GM18517 (cell line): ENCODE measurements at regions not wholly inside any gene's neighbourhood (a gene's known extent, or its start where the extent isn't known, plus 50 kb on each side); places are given as distances from the start of the nearest gene placed in this dataset.

Experiments
- ATAC-seq: cut with Tn5 transposase; IDR thresholded peaks from one replicate; pipeline ENCODE4 v1.9.1; 2021; ENCODE audit warnings: mild to moderate bottlenecking, moderate library complexity; ENCODE audit not compliant: unreplicated experiment

DNA sequence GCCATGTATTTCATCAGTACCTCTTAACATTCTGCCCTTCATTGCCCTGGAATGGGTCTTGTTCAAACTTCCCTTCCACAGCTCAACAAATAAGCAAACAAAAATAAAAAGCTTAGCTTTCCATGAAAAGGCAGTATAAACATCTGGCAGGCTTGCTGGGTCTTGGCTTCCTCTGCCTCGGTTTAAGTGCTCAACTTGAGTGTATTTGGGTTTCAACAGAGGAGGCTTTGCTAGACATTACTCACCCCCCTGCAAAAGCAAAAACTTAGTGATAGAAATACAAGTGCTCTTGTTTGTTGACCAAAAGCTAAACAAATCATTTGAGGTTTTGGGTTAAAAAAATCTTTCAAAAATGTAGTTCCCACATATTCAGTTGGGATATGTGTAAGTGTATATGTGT is 518.5 kb downstream of the PLPP3 start:
- no peak for ATAC-seq

DNA sequence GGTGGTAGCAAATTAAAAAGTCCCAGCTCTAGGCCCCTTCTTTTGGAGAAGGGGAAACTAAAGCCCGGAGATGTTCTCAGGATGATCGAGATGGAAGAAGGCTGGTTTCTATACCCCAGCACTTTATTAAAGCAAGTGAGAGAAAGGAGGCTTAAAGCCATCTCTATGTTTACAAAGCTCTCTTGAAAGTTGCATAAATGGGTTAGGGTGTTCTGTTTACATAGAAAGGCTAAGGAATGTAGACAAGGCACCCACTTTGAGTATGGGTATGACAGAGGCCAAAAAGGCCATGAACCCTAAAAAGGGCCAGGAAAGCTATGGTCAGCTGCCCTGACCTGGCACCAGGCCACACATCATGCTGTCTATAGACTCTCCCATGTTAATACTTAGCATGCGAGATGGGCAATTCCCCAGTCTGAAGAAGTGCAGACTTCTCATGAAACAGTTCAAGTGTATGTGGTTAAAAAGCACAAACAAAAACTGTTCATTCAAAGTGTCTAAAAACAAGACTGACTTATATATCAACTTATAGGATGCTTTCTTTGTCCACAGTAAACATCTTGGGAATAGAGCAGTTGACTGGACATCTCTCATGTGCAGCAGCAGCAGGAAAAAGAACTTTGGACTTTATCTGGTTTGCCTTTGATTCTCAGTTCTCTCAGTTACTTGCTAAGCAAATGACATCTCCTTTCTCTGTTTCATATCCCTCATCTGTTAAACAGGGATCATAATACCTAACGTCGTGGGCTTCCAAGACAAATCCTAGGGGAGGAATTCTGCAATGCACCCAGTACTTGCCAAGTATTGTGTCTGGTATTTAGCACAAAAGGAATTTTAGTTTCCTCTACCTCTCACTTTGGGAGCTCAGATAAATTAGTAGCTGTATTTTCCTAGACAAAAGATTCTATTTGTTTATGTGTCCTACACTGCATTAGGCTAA is 521.6 kb downstream of the PLPP3 start:
- no peak for ATAC-seq

DNA sequence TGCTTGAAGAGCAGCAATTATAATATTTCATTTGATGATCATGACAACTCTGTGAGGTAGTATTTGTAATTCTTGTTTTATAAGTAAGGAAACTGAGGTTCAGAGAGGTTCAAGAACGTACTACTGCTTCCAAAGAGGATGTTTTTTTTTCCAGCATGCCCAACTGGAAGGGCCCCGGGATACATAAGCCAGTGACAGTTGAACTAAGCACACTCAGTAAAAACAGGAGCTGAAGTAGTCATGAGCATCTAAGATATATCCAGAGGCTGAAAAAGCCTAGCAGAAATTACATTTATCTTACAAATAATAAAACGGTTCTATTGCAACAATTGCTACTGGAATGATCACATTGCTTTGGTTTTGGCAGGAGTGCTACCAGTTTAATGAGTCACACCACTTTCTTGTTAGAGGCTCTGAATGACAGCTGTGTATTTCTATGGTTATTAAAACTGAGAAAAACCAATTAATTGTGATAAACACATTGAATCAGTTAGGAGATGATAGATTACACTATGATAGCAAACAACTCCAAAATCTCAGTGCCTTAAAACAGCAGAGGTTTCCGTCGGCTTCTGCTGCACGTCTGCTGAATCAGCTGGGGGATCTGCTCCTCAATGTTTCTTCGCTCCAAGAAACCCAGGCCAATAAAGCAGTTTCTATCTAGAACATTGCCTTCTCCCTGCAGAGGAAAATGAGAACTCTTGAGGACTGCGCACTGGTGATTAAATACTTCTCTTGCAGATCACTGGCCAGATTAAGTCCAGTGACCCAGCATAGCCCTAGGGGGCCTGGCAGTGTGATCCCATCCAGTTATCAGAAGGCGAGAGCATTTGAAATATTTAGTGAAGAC is 522.7 kb downstream of the PLPP3 start:
- no peak for ATAC-seq

DNA sequence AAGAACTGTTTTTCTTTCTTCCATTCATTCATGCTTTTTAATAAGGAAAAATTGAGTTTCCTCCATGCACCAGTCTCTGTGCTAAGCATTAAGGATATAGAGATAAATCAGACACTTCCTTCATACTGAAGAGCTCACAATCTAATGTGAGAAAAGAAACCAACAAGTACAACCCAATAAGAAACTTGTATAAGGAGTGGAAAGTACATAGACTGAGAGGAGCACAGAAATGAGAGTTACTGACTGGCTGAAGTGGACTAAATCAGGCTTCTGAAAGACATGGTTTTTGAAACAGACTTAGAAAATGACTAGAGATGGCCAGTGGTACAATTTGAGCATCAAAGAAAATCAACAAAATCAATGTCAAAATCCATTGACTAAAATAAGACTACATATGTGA is 524.4 kb downstream of the PLPP3 start:
- no peak for ATAC-seq

DNA sequence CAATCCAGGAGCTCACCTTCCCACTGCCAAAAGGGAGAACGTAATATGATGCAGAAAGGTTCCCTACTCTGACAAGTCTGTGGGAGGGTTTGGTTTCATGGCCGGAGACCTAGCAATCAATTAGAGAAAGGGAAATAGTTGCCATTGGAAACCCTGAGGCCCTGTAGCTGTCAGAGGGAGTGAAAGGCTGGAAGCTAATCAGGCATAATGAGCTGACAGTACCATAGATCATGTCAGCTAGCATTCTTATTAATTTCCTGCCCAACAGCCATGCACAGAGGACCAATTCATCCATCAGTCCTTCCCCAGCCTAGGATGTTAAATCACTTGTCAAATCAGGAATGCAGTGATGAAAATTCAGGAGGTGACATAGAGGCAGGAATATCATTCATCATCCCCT is 527.3 kb downstream of the PLPP3 start:
- ATAC-seq, result no peak

DNA sequence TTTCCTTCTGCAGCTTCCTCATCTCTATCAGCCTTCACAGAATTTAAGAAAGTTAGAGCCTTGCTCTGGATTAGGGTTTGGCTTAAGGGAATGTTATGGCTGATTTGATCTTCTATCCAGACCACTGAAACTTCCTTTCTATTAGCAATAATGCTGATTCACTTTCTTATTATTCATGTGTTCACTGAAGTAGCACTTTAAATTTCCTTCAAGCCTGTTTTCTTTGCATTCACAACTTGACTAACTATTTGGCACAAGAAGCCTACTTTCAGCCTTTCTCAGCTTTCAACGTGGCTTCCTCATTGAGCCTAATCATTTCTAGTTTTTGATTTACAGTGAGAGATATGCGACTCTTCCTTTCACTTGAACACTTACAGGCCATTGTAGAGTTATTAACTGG is 528.5 kb downstream of the PLPP3 start:
- no peak for ATAC-seq

DNA sequence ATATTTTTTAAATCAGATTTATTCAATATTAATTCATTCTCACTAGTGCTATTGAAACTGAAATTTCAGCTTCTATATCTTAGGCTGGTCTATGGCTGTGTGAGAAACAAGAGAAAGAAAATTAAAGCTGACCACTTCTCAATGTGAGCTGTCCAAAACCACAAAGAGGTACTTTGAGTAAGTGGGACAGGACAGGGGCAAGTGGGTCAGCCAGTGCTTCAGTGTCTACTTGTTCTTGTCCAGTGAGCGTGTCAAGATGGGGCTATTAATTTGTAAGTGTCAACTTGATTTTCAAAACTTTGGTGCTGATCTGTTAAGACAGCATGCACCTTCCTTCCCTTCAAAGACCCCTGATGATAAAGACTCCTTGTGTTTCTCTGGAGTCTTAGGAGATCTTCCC is 533.9 kb downstream of the PLPP3 start:
- no peak for ATAC-seq

DNA sequence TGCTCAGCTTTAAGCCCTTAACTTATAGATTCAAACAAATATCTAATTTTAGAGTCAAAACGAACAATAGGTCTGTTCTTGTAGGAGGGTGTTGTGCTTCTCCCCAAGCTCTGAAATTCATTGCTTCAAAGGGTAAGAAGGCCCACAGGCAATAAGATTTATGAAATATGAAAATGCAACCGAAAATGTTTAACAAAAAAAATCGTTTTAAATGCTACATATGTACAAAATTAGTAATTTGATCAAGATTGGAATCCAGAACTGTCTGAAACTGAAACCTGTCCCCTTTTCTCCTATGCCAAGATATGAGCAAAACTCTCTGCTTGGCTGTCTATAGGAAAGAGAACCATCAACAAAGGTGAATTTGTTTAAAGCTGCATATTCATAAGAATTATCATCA is 534.3 kb downstream of the PLPP3 start:
- ATAC-seq, result no peak

DNA sequence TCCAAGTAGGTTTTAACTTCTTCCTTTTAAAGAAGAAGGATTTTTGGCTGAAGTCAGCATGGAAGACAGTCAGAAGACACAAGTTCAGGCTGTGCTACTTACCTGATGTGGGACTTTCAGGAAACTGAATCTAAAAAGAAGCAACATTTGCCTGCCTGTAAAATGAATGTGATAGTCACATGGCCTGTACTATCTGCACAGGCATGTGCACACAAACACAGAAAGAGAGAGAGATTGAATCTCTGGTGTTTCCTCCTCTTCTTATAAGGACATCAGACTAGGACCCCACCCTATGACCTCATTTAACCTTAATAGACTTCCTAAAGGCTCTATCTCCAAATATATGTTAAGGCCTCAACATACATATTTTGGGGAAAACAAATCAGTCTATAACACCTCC is 542.9 kb downstream of the PLPP3 start:
- ATAC-seq, result no peak

DNA sequence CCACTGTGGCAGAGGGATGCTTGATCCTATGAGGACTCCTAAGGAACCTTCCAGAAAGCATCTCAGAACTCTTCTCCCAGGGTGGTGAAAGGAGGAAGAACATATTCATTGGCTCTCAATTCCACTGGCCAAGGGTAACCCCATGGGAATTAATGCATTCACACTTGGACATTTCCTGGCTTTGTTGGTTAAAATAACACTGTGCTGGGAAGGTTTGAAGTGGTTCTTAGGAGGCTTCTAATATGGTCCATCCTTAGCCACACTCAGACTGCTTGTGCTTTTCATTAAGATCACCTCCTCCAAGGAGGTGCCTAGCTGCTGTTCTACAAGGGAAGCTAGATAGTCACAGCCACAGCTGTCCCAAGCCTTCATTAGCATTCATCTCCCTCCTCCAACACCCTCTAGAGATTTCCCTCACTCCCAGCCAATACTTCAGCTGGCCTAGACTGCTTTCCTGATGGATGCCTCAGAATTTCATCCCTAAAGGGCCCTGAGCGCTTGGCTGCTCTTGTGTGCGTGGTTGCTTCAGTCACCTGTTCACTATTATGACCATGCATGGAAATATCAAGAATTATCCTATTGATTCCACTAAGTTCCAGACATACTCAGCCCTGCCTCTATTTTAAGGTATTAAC is 544.4 kb downstream of the PLPP3 start:
- no peak for ATAC-seq

DNA sequence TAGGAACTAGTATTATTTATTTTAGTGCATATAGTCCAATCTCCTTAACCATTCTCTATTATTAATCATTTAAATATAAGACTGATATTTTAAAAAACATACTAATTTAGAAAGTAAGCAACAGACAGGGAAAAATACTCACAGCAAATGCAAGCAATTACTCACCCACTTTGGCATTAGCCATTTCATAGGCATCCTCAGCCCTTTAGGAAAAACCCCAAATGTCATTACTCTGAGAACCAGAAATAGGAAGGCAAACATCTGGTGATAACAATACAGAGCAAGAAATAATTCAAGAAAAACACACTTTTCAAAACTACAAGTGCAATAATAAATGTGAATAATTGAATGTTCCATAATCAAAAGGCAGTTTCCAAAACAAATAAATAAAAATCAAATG is 545.1 kb downstream of the PLPP3 start:
- no peak for ATAC-seq

DNA sequence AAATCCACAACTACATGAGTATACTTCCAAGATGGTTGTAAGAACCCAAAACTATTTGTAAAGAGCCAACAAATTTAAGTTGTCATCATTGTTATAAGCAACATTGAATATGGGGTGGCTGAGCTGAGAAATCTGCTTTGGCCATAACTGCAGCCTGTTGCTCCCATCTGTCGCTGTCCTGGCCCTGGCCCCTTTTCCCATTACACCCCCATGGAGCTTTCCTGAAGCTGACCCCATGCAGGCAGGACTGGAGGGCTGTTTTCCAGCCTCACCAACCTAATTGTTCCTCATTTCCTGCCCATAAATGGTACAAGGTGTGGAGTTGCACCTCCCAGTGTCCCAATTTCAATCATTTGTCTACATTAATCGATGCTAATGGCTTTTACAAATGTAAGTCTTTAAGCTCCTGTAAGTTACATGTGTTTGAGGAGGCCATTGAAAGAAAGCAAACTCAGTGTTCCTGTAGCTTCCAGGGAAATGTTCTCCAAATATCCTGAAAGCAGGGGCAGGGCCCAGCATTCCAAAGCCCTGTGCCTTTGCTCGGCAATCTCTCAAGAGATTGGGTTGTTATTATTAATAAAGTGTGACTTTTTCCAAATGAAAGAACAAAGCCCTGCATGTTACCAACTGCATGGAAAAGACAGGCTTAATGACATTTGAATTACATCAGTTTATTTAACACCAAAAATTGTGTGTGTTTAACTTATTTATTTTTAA is 545.9 kb downstream of the PLPP3 start:
- no peak for ATAC-seq

DNA sequence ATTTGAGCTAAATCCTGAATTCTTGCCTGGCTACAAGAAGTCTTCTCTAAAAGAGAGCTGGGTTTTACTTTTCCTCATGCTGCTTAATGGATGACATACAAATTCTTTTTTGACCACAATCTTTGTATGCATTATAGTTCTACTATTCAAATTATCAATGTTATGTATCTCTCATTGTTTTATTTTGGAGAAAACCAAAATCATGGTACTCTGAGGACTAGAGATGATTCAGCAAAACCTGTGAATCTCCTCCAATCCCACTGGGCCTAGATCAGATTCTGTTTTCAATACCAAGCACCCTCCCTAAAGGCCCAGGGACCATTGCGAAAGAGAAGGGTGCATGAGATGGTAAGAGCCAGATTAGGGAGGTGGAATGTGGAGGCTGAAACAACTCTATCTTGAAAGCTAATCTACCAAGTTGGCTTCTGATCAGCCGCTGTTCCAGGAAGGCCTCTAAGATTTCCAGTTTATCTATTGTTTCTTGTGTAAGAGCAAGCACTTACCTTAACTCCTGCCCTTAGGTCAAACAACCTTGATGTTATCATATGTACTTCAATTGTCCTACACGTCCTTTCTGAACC is 547.2 kb downstream of the PLPP3 start:
- no peak for ATAC-seq

DNA sequence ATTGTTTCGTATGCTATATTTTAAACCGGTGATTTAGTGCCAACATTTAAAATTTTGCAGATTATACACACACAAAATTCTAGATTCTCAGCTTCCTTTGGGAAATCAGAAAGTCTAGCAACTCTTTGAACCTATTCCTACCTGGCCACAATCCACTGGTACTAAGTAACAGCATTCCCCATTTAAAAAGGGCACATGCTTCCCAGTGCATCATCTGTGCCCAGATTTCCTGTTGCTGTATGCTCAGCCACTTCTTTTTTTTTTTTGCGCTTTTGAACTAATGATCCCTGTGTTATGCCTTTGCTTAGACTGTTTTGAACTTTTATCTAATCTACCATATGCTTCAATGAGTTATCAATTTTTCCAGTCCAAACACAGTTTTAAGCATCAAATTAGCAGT is 548.4 kb downstream of the PLPP3 start:
- no peak for ATAC-seq

DNA sequence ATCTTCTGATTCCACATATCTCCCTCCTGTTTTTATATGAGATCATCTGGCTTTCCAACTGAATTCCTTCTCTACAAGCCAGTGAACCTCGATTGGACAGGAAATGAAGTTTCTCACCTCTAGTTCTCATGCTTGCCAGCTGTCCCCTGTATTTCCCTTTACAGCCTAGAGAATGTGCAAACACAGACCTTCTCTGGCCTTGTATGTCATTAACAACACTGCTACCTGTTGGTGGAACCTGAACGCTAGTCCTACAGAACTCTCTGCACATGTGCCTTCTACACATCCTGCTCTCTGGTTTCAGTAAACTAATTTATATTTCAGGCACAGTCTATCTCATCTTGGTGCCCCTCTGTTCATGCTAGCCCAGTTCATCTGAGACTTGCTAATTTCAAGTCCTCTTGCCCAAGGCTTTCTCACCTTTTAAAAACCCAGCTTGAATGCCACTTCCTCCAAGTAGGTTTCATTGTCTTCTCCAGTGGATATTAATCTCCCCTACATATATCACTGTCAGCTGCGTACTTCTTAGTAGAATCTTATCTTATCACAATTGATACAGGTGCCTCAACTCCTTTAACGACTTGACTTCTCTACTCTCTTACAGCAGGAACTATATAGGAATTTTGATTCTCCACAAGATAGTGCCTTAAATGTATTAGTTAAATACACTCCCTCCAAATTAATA is 549.9 kb downstream of the PLPP3 start:
- ATAC-seq, result no peak

DNA sequence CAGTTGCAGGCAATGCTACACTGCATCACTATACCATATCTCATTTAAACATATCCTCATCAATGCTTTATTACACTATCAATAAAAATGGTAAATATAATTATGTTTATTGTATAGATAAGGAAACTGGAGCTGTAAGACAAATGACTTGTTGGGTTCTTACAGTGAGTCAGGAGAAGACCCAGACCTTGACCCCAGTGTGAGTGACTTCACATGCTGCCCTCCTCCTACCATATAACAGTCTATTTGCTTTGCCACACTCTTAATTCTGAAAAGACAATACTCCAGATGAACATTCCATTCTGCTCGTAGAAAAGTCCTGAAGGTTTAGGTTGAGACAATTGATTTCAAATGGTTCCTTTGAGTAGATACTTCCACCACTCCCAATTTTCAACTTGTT is 550.5 kb downstream of the PLPP3 start:
- no peak for ATAC-seq

DNA sequence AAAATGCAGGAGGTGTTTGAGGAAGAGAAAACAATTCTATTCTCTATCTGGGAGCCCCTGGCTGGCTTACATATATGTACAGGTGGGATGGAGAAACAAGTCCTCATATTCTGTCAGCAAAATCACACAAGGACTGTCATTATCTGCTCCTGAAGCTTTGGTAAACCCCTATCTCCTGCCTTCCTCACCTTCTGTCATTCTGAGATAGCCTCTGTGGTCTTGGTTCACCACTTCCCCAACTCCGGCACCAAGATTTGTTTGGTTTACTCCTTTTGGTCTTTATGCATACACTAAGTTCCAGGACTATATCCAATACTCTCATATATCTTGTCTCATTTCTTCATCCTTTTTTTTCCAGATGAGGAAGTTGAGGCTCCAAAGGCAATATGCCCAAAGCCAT is 551.1 kb downstream of the PLPP3 start:
- ATAC-seq, result no peak

DNA sequence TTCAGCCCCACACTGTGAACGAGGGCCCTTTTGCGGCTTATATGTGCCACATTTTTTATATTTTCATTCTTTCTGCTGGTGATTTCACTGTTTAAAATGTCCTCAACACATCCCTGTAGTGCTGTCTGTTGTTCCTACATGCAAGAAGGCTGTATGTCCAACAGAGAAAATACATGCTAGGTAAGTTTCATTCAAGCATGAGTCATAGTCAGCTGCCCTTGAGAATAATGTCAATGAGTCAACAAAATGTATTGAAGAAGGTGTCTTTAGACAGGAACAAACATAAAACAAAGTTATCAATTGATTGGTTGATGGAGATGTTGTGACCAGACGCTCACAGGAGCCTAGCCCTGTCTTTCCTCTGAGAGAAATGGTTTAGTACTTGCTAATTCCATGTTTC is 553.4 kb downstream of the PLPP3 start:
- ATAC-seq, result no peak

DNA sequence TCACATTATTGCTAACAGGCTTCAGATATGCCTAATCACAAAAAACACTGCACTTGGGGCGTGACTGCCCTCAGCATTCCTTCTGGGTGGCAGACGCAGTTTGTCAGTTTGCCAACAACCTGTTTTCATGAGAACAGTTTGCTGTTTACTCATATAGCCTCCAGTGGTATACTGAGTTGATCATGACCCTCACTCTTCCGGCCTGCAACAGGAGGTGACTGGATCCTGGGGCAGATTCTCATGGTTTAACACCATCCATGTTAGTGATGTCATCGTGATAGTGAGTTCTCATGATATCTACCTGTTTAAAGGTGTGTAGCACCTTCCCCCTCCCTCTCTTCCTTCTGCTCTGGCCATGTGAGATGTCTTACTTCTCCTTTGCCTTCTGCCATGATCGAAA is 555.2 kb downstream of the PLPP3 start:
- ATAC-seq, result no peak

DNA sequence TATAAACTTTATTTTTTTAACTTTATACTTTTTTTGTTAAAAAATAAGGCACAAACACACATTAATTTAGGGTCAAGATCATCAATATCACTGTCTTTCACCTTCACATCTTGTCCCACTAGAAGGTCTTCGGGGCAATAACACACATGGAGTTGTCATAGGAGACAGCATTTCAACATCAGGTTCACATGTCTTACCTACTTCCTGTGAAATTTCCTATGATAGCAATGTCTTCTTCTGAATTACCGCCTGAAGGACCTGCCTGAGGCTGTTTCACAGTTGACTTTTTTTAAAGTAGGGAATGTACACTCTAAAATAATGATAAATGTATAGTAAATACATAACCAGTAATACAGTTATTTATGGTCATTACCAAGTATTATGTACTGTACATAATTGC is 559.4 kb downstream of the PLPP3 start:
- ATAC-seq, result no peak
